ENCODE measurements at regions not wholly inside any gene's neighbourhood (a gene's known extent, or its start where the extent isn't known, plus 50 kb on each side); places are given as distances from the start of the nearest gene placed in this dataset.

DNA sequence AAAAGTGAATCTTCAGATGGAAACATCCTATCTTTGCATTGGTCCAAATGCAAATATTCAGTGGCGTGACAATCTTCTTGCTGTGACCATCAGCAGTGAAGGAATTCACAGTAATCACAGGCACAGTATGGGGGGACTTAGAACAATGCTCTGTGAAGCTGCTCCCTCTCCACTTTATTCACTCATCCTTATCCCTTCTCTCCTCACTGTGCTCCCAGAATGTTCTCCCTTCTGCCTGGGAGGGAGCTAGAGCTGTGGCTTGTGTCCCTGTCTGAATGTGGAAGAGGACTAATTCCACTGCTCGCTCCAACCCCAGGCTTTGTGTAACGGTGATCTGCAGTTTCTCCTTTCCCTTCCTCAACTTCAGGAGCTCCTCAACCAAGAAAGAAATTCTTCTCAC is 243.7 kb downstream of the ALDH8A1 start:
- CTCF ChIA-PET (ENCODE audit: partially characterized antibody) = interaction anchor here (0.6 to 3.0 kb wide), 11 partner anchors 15 to 595 kb away, joined by 3 to 14 read pairs (median 3); no protein-coding TSS in a partner anchor
- H2BK5ac ChIP-seq (ENCODE audit: low read depth, low read length) = no peak overlapping the region
- no peak overlapping the region for H2BK15ac ChIP-seq (ENCODE audit: low read length)
- no peak overlapping the region for H2BK12ac ChIP-seq (ENCODE audit: low read depth, low read length)
- no peak overlapping the region for H3K4me2 ChIP-seq (ENCODE audit: insufficient read depth in 1 of 2, low read depth in 2 of 2, low read length in 2 of 2)
- FAIRE-seq = no peak
- H3K79me1 ChIP-seq (ENCODE audit: low read depth, low read length) = no peaks in the 10 kb centered on the region
- H3K36me3 ChIP-seq (ENCODE audit: control insufficient read depth in 2 of 4, insufficient read depth in 4 of 4, low read length in 3 of 4) = no peaks in the 10 kb centered on the region; a peak in 1 of 8 replicates
- no peak overlapping the region for H3K23ac ChIP-seq (ENCODE audit: insufficient read length)
- no peak overlapping the region for H3K9ac ChIP-seq (replicated peaks in 1 of 4; ENCODE audit: extremely low read depth in 1 of 4, low read depth in 3 of 4, low read length in 3 of 4)
- H3K79me2 ChIP-seq (ENCODE audit: control insufficient read depth in 1 of 2, insufficient read depth in 2 of 2, low read length in 2 of 2) = no peaks in the 10 kb centered on the region
- H4K91ac ChIP-seq (replicated peaks; ENCODE audit: insufficient read length, low read length) = no peak overlapping the region
- DNase-seq (ENCODE audit: low read depth in 1 of 2, low spot score in 2 of 2) = peak in 1 of 2 experiments; percentile 25
- H2BK20ac ChIP-seq (ENCODE audit: low read length) = no peak overlapping the region
- no peak overlapping the region for H3K4me3 ChIP-seq (ENCODE audit: extremely low read depth in 1 of 4, insufficient read depth in 2 of 4, low read depth in 3 of 4, low read length in 4 of 4)
- H3K27ac ChIP-seq (ENCODE audit: low read depth, low read length) = no peak overlapping the region
- no peaks in the 10 kb centered on the region for H3K9me3 ChIP-seq (ENCODE audit: insufficient read depth in 2 of 2, low read depth in 1 of 2, low read length in 1 of 2)
- no peak overlapping the region for H3K4ac ChIP-seq (replicated peaks; ENCODE audit: insufficient read length, low read depth, low read length)
- H2AFZ ChIP-seq (ENCODE audit: low read length) = no peak overlapping the region
- H3K56ac ChIP-seq (replicated peaks; ENCODE audit: insufficient read length, low read depth, low read length) = no peak overlapping the region
- no peak overlapping the region for H2BK120ac ChIP-seq (replicated peaks; ENCODE audit: low read depth, low read length)
- TF ChIP-seq, protein P1, sequence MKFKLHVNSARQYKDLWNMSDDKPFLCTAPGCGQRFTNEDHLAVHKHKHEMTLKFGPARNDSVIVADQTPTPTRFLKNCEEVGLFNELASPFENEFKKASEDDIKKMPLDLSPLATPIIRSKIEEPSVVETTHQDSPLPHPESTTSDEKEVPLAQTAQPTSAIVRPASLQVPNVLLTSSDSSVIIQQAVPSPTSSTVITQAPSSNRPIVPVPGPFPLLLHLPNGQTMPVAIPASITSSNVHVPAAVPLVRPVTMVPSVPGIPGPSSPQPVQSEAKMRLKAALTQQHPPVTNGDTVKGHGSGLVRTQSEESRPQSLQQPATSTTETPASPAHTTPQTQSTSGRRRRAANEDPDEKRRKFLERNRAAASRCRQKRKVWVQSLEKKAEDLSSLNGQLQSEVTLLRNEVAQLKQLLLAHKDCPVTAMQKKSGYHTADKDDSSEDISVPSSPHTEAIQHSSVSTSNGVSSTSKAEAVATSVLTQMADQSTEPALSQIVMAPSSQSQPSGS (IDR thresholded peaks at IDR 0.05; ENCODE audit: low read length) = no peak
- peak in 1 of 2 experiments; percentile 86 for TF ChIP-seq BCL11A (IDR thresholded peaks at IDR 0.05; ENCODE audit: low read depth in 2 of 2, low read length in 2 of 2)
- peak; percentile 96 for TF ChIP-seq NANOG (IDR thresholded peaks at IDR 0.05; ENCODE audit: insufficient read depth, low read depth, low read length, poor library complexity, severe bottlenecking)
- TF ChIP-seq TCF12 (IDR thresholded peaks at IDR 0.05; ENCODE audit: low read depth, low read length) = 0 out of 2 replicates have a peak, but pooled peaks have one; percentile 5
- no peak for TF ChIP-seq MAFK (IDR thresholded peaks at IDR 0.05; ENCODE audit: low read depth, low read length)
- TF ChIP-seq SP1 (IDR thresholded peaks at IDR 0.05; ENCODE audit: low read depth, low read length) = 0 out of 2 replicates have a peak, but pooled peaks have one; percentile 49
- peak; percentile 13 to 19; a peak in 2 of 4 replicates for TF ChIP-seq RAD21 (IDR thresholded peaks at IDR 0.05 in 1 of 2, conservative IDR thresholded peaks at IDR 0.05 in 1 of 2; ENCODE audit: low read depth in 2 of 2, low read length in 2 of 2)
- no peak for TF ChIP-seq POU5F1 (IDR thresholded peaks at IDR 0.05; ENCODE audit: low read depth, low read length)
- peak; percentile 84 for TF ChIP-seq TEAD4 (IDR thresholded peaks at IDR 0.05; ENCODE audit: low read depth, low read length)
- no peaks in the 10 kb centered on the region for H3K27me3 ChIP-seq (replicated peaks in 1 of 4; ENCODE audit: control insufficient read depth in 3 of 4, extremely low read depth in 1 of 4, insufficient read depth in 3 of 4, low read length in 3 of 4)
- H4K8ac ChIP-seq (ENCODE audit: extremely low read depth, insufficient read depth, low read length) = no peak overlapping the region
- H3K4me1 ChIP-seq (replicated peaks in 1 of 4; ENCODE audit: control insufficient read depth in 3 of 4, insufficient read depth in 4 of 4, low read length in 3 of 4) = no peaks in the 10 kb centered on the region; a peak in 1 of 7 replicates
- H4K5ac ChIP-seq (ENCODE audit: insufficient read length, low read depth, low read length) = no peak overlapping the region
- 56% methylated on average over 3 of the region's 3 CpGs; no CpG with 5 or more reads in 1 of the 2 experiments for WGBS, 2 experiments (ENCODE audit: extremely low coverage in 1 of 2, insufficient coverage in 1 of 2, insufficient read length in 1 of 2, insufficient replicate concordance in 2 of 2, low coverage in 1 of 2, low lambda C conversion rate in 2 of 2, missing lambda C conversion rate in 1 of 2)
- H2AK5ac ChIP-seq (ENCODE audit: low read depth, low read length) = no peak overlapping the region
- no peak overlapping the region for H3K14ac ChIP-seq (ENCODE audit: insufficient read length)
- POLR2A ChIA-PET (ENCODE audit: partially characterized antibody) = no interaction called here
- no peaks in the 10 kb centered on the region for H3K23me2 ChIP-seq (ENCODE audit: low read depth, low read length)
- no peaks in the 10 kb centered on the region for H4K20me1 ChIP-seq (replicated peaks in 1 of 2; ENCODE audit: control insufficient read depth in 1 of 2, insufficient read depth in 2 of 2, low read length in 2 of 2)
- no peak overlapping the region for H3K18ac ChIP-seq (ENCODE audit: extremely low read depth, low read length)
